ENCODE measurements at regions not wholly inside any gene's neighbourhood (a gene's known extent, or its start where the extent isn't known, plus 50 kb on each side); places are given as distances from the start of the nearest gene placed in this dataset.

GRCh38 chr15:47301481-47301880 lies 415.8 kb upstream of the SEMA6D start:
- H3K36me3 ChIP-seq (ENCODE audit: control insufficient read depth, insufficient read depth, low read length) = no peaks in the 10 kb centered on the region
- intact Hi-C loops (cut with micrococcal nuclease; ENCODE audit: unreplicated experiment) = no loop called here
- DNase-seq (ENCODE audit: low read depth, low spot score) (no peak), ATAC-seq (no peak)
- in situ Hi-C loops (cut with HindIII; ENCODE audit: low pct_unique_long_range_greater_than_20kb, low sequenced_read_pairs) = no loop called here
- no peaks in the 10 kb centered on the region for H3K9me3 ChIP-seq (ENCODE audit: control insufficient read depth, insufficient read depth, low read depth, low read length)
- no peaks in the 10 kb centered on the region for H3K4me1 ChIP-seq (ENCODE audit: control insufficient read depth, insufficient read depth, low read length)
- no TSS peak for BruUV-seq (replicated peaks)
- H3K27me3 ChIP-seq (ENCODE audit: control insufficient read depth, insufficient read depth, low read length) = no peaks in the 10 kb centered on the region
- no peak overlapping the region for H3K4me3 ChIP-seq (ENCODE audit: low read depth in 2 of 2, low read length in 2 of 2)
- ChIA-PET POLR2A (no interaction called here), CTCF (no interaction called here)
- TF ChIP-seq TCF7L2 (IDR thresholded peaks at IDR 0.05; ENCODE audit: low read depth, low read length) (no peak), CTCF (IDR thresholded peaks at IDR 0.05) (no peak), REST (IDR thresholded peaks at IDR 0.05; ENCODE audit: insufficient read depth in 1 of 2, low read depth in 2 of 2, low read length in 1 of 2) (no peak), POLR2AphosphoS5 (IDR thresholded peaks at IDR 0.05; ENCODE audit: low read depth, low read length) (no peak), SIN3A (IDR thresholded peaks at IDR 0.05; ENCODE audit: borderline replicate concordance, insufficient read depth, low read depth, low read length) (no peak)
- no peak overlapping the region for H3K27ac ChIP-seq (ENCODE audit: low read length)

- H3K9me3 ChIP-seq (ENCODE audit: control insufficient read depth, insufficient read depth, low read depth, low read length) = no peaks in the 10 kb centered on the region; the same call in 1 of the 2 replicates
- no TSS peak for BruUV-seq (replicated peaks)
- no peaks in the 10 kb centered on the region for H3K27me3 ChIP-seq (ENCODE audit: control insufficient read depth, insufficient read depth, low read length)
- in situ Hi-C loops (cut with HindIII; ENCODE audit: low pct_unique_long_range_greater_than_20kb, low sequenced_read_pairs) = no loop called here
- H3K27ac ChIP-seq (ENCODE audit: low read length) = no peak overlapping the region
- CTCF ChIA-PET = no interaction called here
- intact Hi-C loops (cut with micrococcal nuclease; ENCODE audit: unreplicated experiment) = no loop called here
- H3K36me3 ChIP-seq (ENCODE audit: control insufficient read depth, insufficient read depth, low read length) = no peaks in the 10 kb centered on the region
- TF ChIP-seq POLR2AphosphoS5 (IDR thresholded peaks at IDR 0.05; ENCODE audit: low read depth, low read length) (no peak), REST (IDR thresholded peaks at IDR 0.05; ENCODE audit: insufficient read depth in 1 of 2, low read depth in 2 of 2, low read length in 1 of 2) (no peak), SIN3A (IDR thresholded peaks at IDR 0.05; ENCODE audit: borderline replicate concordance, insufficient read depth, low read depth, low read length) (no peak), CTCF (IDR thresholded peaks at IDR 0.05) (no peak), TCF7L2 (IDR thresholded peaks at IDR 0.05; ENCODE audit: low read depth, low read length) (no peak)
- H3K4me3 ChIP-seq (ENCODE audit: low read depth in 2 of 2, low read length in 2 of 2) = no peak overlapping the region
- no peaks in the 10 kb centered on the region for H3K4me1 ChIP-seq (ENCODE audit: control insufficient read depth, insufficient read depth, low read length)
- DNase-seq (ENCODE audit: low read depth, low spot score) (no peak), ATAC-seq (no peak)
- POLR2A ChIA-PET = no interaction called here
Measured at GRCh38 chr15:47304656-47305055, 412.6 kb upstream of the SEMA6D start.
